Breast epithelium (tissue), 3 donors: ENCODE measurements at regions not wholly inside any gene's neighbourhood (a gene's known extent, or its start where the extent isn't known, plus 50 kb on each side); places are given as distances from the start of the nearest gene placed in this dataset.

Source experiments
- CTCF ChIP-seq, 3 donors: fragments of 450-650 bp; IDR thresholded peaks; one replicate each; pipeline ENCODE4 v1.5.1; 2016 to 2017; ENCODE audit warnings: antibody characterized with exemption in 3 of 3, mild to moderate bottlenecking in 3 of 3, moderate library complexity in 3 of 3
- POLR2AphosphoS5 ChIP-seq, 3 donors: sonication (generic); formaldehyde crosslinking; IDR thresholded peaks; one replicate each; pipeline ENCODE4 v1.6.1; 2017; ENCODE audit warnings: antibody characterized with exemption in 3 of 3

- TF ChIP-seq CTCF (IDR thresholded peaks at IDR 0.05) (no peak), POLR2AphosphoS5 (IDR thresholded peaks at IDR 0.05) (no peak)
Observed at GRCh38 chr18:54089749-54090459, 134.6 kb downstream of the MBD2 start.
